ENCODE measurements at regions not wholly inside any gene's neighbourhood (a gene's known extent, or its start where the extent isn't known, plus 50 kb on each side); places are given as distances from the start of the nearest gene placed in this dataset.

DNA sequence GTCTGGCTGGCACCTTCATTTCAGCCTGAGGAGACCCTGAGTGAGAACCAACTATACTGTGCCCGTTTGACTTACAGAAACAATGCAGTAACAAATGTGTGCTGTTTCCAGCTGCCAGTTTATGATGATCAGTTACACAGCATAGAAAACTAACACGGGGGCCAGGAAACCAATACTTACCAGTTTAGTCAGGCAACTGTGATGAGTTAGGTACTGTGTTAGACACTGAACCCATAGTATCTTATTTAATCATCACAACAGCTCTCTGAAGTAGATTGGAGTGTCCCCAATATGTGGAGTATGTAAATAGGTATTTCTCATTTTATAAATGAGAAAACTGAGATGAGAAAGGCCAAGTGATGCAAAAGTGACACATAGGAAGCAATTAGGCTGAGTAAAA lies 620.9 kb upstream of the KLF12 start:
- no peaks in the 10 kb centered on the region for H3K27me3 ChIP-seq (ENCODE audit: control insufficient read depth in 2 of 2, insufficient read depth in 2 of 2, low read length in 2 of 2)
- ChIA-PET POLR2A (no interaction called here), CTCF (ENCODE audit: low intra/inter-chr PET ratio) (no interaction called here)
- no peak for ATAC-seq
- intact Hi-C loops (cut with micrococcal nuclease) = no loop called here
- WGBS (ENCODE audit: insufficient coverage, low coverage, missing lambda C conversion rate) = 0% methylated on average over 2 of the region's 2 CpGs
- H3K27ac ChIP-seq (ENCODE audit: extremely low read depth, low read depth, low read length) = no peak overlapping the region
- no TSS peak for BruUV-seq (replicated peaks)
- DNase-seq (ENCODE audit: extremely low read depth in 1 of 4, low spot score in 3 of 4) = no peak
- FAIRE-seq = no peak
- no peak overlapping the region for H2AFZ ChIP-seq (ENCODE audit: low read depth, low read length)
- no peak for TF ChIP-seq TEAD4 (IDR thresholded peaks at IDR 0.05; ENCODE audit: low read length)
- TF ChIP-seq TEAD4 (CRISPR knock-in tag; IDR thresholded peaks at IDR 0.05; ENCODE audit: borderline replicate concordance) = no peak
- no peak for TF ChIP-seq TBL1XR1 (IDR thresholded peaks at IDR 0.05; ENCODE audit: low read length in 2 of 2)
- TF ChIP-seq ZNF785 (CRISPR knock-in tag; IDR thresholded peaks at IDR 0.05) = no peak
- no peak overlapping the region for H3K9ac ChIP-seq (ENCODE audit: insufficient read depth in 1 of 2, low read depth in 2 of 2, low read length in 2 of 2)
- H3K4me1 ChIP-seq (replicated peaks in 1 of 2; ENCODE audit: control insufficient read depth in 2 of 2, insufficient read depth in 2 of 2, low read length in 2 of 2) = no peaks in the 10 kb centered on the region
- H3K36me3 ChIP-seq (ENCODE audit: control insufficient read depth, insufficient read depth, low read length) = no peaks in the 10 kb centered on the region
- no peak overlapping the region for H3K4me3 ChIP-seq
- no peaks in the 10 kb centered on the region for H4K20me1 ChIP-seq (replicated peaks; ENCODE audit: control insufficient read depth, insufficient read depth, low read length)
- H3K4me2 ChIP-seq (ENCODE audit: insufficient read depth, low read length) = no peak overlapping the region
- no peaks in the 10 kb centered on the region for H3K9me3 ChIP-seq (replicated peaks; ENCODE audit: control insufficient read depth, insufficient read depth, low read depth, low read length)
- no peaks in the 10 kb centered on the region for H3K9me1 ChIP-seq (ENCODE audit: control insufficient read depth, insufficient read depth, low read length)
- H3K79me2 ChIP-seq (ENCODE audit: control insufficient read depth, insufficient read depth, low read length) = no peaks in the 10 kb centered on the region
- in situ Hi-C loops (cut with MboI) = no loop called here

DNA sequence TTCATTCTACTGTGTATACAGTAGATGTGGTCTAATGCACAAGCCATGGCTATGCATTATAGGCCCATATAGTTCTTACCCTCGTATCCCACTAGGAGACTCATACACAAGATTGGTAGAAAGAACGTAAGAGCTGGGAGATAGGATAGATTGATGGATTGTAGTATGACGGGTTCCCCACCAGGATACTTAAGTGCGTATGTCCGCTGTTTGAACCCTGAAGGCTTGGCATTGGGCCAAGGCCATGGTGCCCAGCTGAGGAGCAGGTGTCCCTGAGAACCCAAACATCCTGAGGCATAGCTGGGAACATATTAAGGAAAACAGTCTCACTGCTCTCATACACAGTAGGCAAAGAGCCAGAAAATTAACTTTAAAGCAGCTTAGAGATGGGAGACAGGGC lies 617.5 kb upstream of the KLF12 start:
- Histone ChIP-seq H3K79me2 (ENCODE audit: control insufficient read depth, insufficient read depth, low read length) (no peaks in the 10 kb centered on the region), H3K4me3 (no peak overlapping the region), H3K4me1 (replicated peaks in 1 of 2; ENCODE audit: control insufficient read depth in 2 of 2, insufficient read depth in 2 of 2, low read length in 2 of 2) (no peaks in the 10 kb centered on the region), H3K27me3 (ENCODE audit: control insufficient read depth in 2 of 2, insufficient read depth in 2 of 2, low read length in 2 of 2) (no peaks in the 10 kb centered on the region), H4K20me1 (replicated peaks; ENCODE audit: control insufficient read depth, insufficient read depth, low read length) (no peaks in the 10 kb centered on the region), H3K4me2 (ENCODE audit: insufficient read depth, low read length) (no peak overlapping the region), H3K36me3 (ENCODE audit: control insufficient read depth, insufficient read depth, low read length) (no peaks in the 10 kb centered on the region), H3K27ac (ENCODE audit: extremely low read depth, low read depth, low read length) (no peak overlapping the region), H3K9ac (ENCODE audit: insufficient read depth in 1 of 2, low read depth in 2 of 2, low read length in 2 of 2) (no peak overlapping the region), H2AFZ (ENCODE audit: low read depth, low read length) (no peak overlapping the region), H3K9me3 (replicated peaks; ENCODE audit: control insufficient read depth, insufficient read depth, low read depth, low read length) (no peaks in the 10 kb centered on the region), H3K9me1 (ENCODE audit: control insufficient read depth, insufficient read depth, low read length) (no peaks in the 10 kb centered on the region)
- FAIRE-seq (no peak), DNase-seq (ENCODE audit: extremely low read depth in 1 of 4, low spot score in 3 of 4) (no peak), ATAC-seq (no peak)
- intact Hi-C loops (cut with micrococcal nuclease) = no loop called here
- ChIA-PET CTCF (ENCODE audit: low intra/inter-chr PET ratio) (no interaction called here), POLR2A (interaction anchor here (1.2 kb wide), 1 partner anchor 10 kb away, joined by 3 read pairs; no protein-coding TSS in a partner anchor)
- no peak for TF ChIP-seq CREM (IDR thresholded peaks at IDR 0.05; ENCODE audit: low read depth)
- TF ChIP-seq NFIC (IDR thresholded peaks at IDR 0.05) = peak; percentile 70
- no TSS peak for BruUV-seq (replicated peaks)
- 5% methylated on average over 5 of the region's 5 CpGs for WGBS (ENCODE audit: insufficient coverage, low coverage, missing lambda C conversion rate)
- in situ Hi-C loops (cut with MboI) = no loop called here

Measured in K562 (cell line).